WTC11 (cell line): ENCODE measurements at regions not wholly inside any gene's neighbourhood (a gene's known extent, or its start where the extent isn't known, plus 50 kb on each side); places are given as distances from the start of the nearest gene placed in this dataset.

Source experiments
- CTCF ChIP-seq: fragments of 200-600 bp; IDR thresholded peaks from 2 replicates; pipeline ENCODE4 v1.8.0; 2022; ENCODE audit warnings: antibody characterized with exemption
- E2F4 ChIP-seq: sonication (generic); formaldehyde crosslinking; IDR thresholded peaks from 2 replicates; pipeline ENCODE4 v1.8.1; 2022; ENCODE audit warnings: low read depth, mild to moderate bottlenecking, moderate library complexity, missing genetic modification reagents, borderline replicate concordance
- HMGXB4 ChIP-seq: sonication (generic); formaldehyde crosslinking; IDR thresholded peaks from 2 replicates; pipeline ENCODE4 v1.8.1; 2023; ENCODE audit warnings: mild to moderate bottlenecking, moderate library complexity, missing genetic modification reagents
- IRF2 ChIP-seq: sonication (generic); formaldehyde crosslinking; IDR thresholded peaks from 2 replicates; pipeline ENCODE4 v1.8.0; 2022; ENCODE audit warnings: low read depth, missing genetic modification reagents, borderline replicate concordance
- PREB ChIP-seq: sonication (generic); formaldehyde crosslinking; IDR thresholded peaks from 2 replicates; pipeline ENCODE4 v1.8.1; 2022; ENCODE audit warnings: mild to moderate bottlenecking, missing genetic modification reagents, moderate library complexity, borderline replicate concordance
- ZNF317 ChIP-seq: sonication (generic); formaldehyde crosslinking; IDR thresholded peaks from 2 replicates; pipeline ENCODE4 v1.8.1; 2023; ENCODE audit warnings: low read depth, mild to moderate bottlenecking, moderate library complexity, missing genetic modification reagents, borderline replicate concordance

GRCh38 chr6:94623586-94623985, 953.7 kb upstream of the MANEA start:
- TF ChIP-seq ZNF317 (CRISPR knock-in tag) (no peak), HMGXB4 (no peak), E2F4 (no peak), CTCF (no peak), IRF2 (CRISPR knock-in tag) (no peak), PREB (CRISPR knock-in tag) (no peak)
